ENCODE measurements at regions not wholly inside any gene's neighbourhood (a gene's known extent, or its start where the extent isn't known, plus 50 kb on each side); places are given as distances from the start of the nearest gene placed in this dataset.

- no peak for TF ChIP-seq TEAD4 (IDR thresholded peaks at IDR 0.05; ENCODE audit: low read depth, low read length)
- no peak for TF ChIP-seq KDM5A (IDR thresholded peaks at IDR 0.05; ENCODE audit: low read length)
- no peak for TF ChIP-seq HDAC2 (IDR thresholded peaks at IDR 0.05; ENCODE audit: borderline replicate concordance in 1 of 2, low read depth in 2 of 2, low read length in 2 of 2)
- TF ChIP-seq SIN3A (conservative IDR thresholded peaks at IDR 0.05 in 1 of 2, IDR thresholded peaks at IDR 0.05 in 1 of 2; ENCODE audit: low read depth in 1 of 2, low read length in 2 of 2) = no peak
- TF ChIP-seq BACH1 (IDR thresholded peaks at IDR 0.05; ENCODE audit: low read length) = no peak
- TF ChIP-seq, protein P1, sequence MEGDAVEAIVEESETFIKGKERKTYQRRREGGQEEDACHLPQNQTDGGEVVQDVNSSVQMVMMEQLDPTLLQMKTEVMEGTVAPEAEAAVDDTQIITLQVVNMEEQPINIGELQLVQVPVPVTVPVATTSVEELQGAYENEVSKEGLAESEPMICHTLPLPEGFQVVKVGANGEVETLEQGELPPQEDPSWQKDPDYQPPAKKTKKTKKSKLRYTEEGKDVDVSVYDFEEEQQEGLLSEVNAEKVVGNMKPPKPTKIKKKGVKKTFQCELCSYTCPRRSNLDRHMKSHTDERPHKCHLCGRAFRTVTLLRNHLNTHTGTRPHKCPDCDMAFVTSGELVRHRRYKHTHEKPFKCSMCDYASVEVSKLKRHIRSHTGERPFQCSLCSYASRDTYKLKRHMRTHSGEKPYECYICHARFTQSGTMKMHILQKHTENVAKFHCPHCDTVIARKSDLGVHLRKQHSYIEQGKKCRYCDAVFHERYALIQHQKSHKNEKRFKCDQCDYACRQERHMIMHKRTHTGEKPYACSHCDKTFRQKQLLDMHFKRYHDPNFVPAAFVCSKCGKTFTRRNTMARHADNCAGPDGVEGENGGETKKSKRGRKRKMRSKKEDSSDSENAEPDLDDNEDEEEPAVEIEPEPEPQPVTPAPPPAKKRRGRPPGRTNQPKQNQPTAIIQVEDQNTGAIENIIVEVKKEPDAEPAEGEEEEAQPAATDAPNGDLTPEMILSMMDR (IDR thresholded peaks at IDR 0.05; ENCODE audit: control extremely low read depth in 1 of 3, insufficient read depth in 1 of 3, low read depth in 1 of 3, low read length in 3 of 3) = no peak
- TF ChIP-seq CEBPB (IDR thresholded peaks at IDR 0.05; ENCODE audit: low read depth, low read length) = no peak
- no peak for TF ChIP-seq POLR2A (IDR thresholded peaks at IDR 0.05; ENCODE audit: control extremely low read depth in 1 of 2, low read depth in 2 of 2, low read length in 2 of 2)
- TF ChIP-seq ASH2L (IDR thresholded peaks at IDR 0.05; ENCODE audit: low read length) = no peak
- no peak for TF ChIP-seq USF2 (IDR thresholded peaks at IDR 0.05; ENCODE audit: low read length)
These were observed 380.4 kb downstream of the GPM6A start for GRCh38 chr4:175431694-175432093.

All from H1 (cell line).